ENCODE measurements at regions not wholly inside any gene's neighbourhood (a gene's known extent, or its start where the extent isn't known, plus 50 kb on each side); places are given as distances from the start of the nearest gene placed in this dataset.

GRCh38 chr11:16613262-16613511, 125.3 kb upstream of the C11orf58 start:
- no peaks in the 10 kb centered on the region for H3K9me3 ChIP-seq

GRCh38 chr11:16612566-16613261, 125.7 kb upstream of the C11orf58 start:
- H3K27ac ChIP-seq: no peak overlapping the region
- intact Hi-C loops (cut with DNase I): loop anchor here (5.0 to 10.0 kb wide), 3 partner anchors 670 to 960 kb away; no protein-coding TSS in a partner anchor
- H3K4me3 ChIP-seq: peak overlapping the region; percentile 71
- no peaks in the 10 kb centered on the region for H3K36me3 ChIP-seq (ENCODE audit: insufficient read depth in 1 of 2, low read depth in 1 of 2)
- TF ChIP-seq, protein P1, sequence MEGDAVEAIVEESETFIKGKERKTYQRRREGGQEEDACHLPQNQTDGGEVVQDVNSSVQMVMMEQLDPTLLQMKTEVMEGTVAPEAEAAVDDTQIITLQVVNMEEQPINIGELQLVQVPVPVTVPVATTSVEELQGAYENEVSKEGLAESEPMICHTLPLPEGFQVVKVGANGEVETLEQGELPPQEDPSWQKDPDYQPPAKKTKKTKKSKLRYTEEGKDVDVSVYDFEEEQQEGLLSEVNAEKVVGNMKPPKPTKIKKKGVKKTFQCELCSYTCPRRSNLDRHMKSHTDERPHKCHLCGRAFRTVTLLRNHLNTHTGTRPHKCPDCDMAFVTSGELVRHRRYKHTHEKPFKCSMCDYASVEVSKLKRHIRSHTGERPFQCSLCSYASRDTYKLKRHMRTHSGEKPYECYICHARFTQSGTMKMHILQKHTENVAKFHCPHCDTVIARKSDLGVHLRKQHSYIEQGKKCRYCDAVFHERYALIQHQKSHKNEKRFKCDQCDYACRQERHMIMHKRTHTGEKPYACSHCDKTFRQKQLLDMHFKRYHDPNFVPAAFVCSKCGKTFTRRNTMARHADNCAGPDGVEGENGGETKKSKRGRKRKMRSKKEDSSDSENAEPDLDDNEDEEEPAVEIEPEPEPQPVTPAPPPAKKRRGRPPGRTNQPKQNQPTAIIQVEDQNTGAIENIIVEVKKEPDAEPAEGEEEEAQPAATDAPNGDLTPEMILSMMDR (IDR thresholded peaks at IDR 0.05): no peak
- WGBS, 3 donors: 13 to 21% (median 17%) methylated on average over 26 of the region's 26 CpGs
- no peaks in the 10 kb centered on the region for H3K9me3 ChIP-seq
- H3K4me1 ChIP-seq: no peaks in the 10 kb centered on the region
- DNase-seq (peak in 1 of 2 donors; percentile 34), ATAC-seq (peak; percentile 12 to 43 (median 22))
- H3K27me3 ChIP-seq (ENCODE audit: insufficient read depth in 3 of 3, low read length in 2 of 3): peaks cover 0 to 8% (median 0%) of the 10 kb centered on the region in 3 donors

More at GRCh38 chr11:16613262-16613511, 125.3 kb upstream of the C11orf58 start:
- intact Hi-C loops (cut with DNase I): loop anchor here (5.0 to 10.0 kb wide), 3 partner anchors 671 to 961 kb away; no protein-coding TSS in a partner anchor
- ATAC-seq (peak in 2 of 4 donors; percentile 25 to 51), DNase-seq (no peak)
- Histone ChIP-seq H3K36me3 (ENCODE audit: insufficient read depth in 1 of 2, low read depth in 1 of 2) (no peaks in the 10 kb centered on the region), H3K27ac (peak overlapping the region; percentile 87), H3K4me3 (peak overlapping the region; percentile 71), H3K27me3 (ENCODE audit: insufficient read depth in 3 of 3, low read length in 2 of 3) (peaks cover 0 to 8% (median 0%) of the 10 kb centered on the region in 3 donors), H3K4me1 (no peaks in the 10 kb centered on the region)
- WGBS, 3 donors: 0 to 1% (median 1%) methylated on average over 13 of the region's 13 CpGs
- TF ChIP-seq, protein P1 (IDR thresholded peaks at IDR 0.05): no peak

DNA sequence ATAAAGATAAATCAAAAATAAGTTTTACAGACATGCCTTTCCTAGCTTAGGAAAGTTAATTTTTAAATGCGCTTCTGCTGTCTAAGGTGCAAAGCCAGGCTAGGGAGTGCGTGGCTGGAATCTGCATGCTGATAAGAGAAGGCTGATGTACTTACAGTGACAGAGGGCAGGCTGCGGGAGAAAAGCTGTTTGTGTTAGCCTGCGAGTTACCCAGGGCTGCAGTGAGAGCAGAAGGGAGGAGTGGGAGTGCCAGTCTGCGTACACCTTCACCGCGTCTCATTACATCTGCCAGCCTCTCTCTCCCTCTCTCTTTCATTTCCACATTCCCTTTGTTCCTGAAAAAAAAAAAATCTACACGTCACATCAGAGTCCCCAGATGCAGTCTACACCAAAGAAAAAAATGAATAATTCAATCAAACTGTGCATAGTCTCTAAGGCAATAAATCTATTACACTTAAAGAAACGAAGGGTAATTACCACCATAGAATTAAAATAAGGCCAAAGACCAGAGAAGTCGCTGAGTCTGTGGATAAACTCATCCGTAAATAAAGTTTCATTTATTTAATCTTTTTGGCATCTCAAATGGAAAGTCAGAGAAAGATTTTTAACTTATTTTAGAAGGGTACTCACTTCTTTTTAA, 126.4 kb upstream of the C11orf58 start:
- ATAC-seq (no peak), DNase-seq (no peak)
- Histone ChIP-seq H3K9me3 (no peaks in the 10 kb centered on the region), H3K4me1 (no peaks in the 10 kb centered on the region), H3K4me3 (no peak overlapping the region), H3K27me3 (ENCODE audit: insufficient read depth in 3 of 3, low read length in 2 of 3) (peaks cover 0 to 8% (median 0%) of the 10 kb centered on the region in 3 donors), H3K36me3 (ENCODE audit: insufficient read depth in 1 of 2, low read depth in 1 of 2) (no peaks in the 10 kb centered on the region), H3K27ac (no peak overlapping the region)
- WGBS, 3 donors: 71 to 78% (median 73%) methylated on average over 11 of the region's 11 CpGs
- intact Hi-C loops (cut with DNase I): loop anchor here (5.0 to 10.0 kb wide), 3 partner anchors 670 to 960 kb away; no protein-coding TSS in a partner anchor
- TF ChIP-seq, protein P1 (IDR thresholded peaks at IDR 0.05): no peak

- H3K27ac ChIP-seq: no peak overlapping the region
- peaks cover 0 to 8% (median 0%) of the 10 kb centered on the region in 3 donors for H3K27me3 ChIP-seq (ENCODE audit: insufficient read depth in 3 of 3, low read length in 2 of 3)
- no peak overlapping the region for H3K4me3 ChIP-seq
- H3K36me3 ChIP-seq (ENCODE audit: insufficient read depth in 1 of 2, low read depth in 1 of 2): no peaks in the 10 kb centered on the region
- no peaks in the 10 kb centered on the region for H3K4me1 ChIP-seq
- 60 to 69% (median 67%) methylated on average over 14 of the region's 14 CpGs for WGBS, 3 donors
- intact Hi-C loops (cut with DNase I): loop anchor here (5.0 to 10.0 kb wide), 3 partner anchors 669 to 959 kb away; no protein-coding TSS in a partner anchor
- no peak for DNase-seq
- H3K9me3 ChIP-seq: no peaks in the 10 kb centered on the region
- TF ChIP-seq, protein P1 (IDR thresholded peaks at IDR 0.05): no peak
- no peak for ATAC-seq
Measured at GRCh38 chr11:16611401-16611921, 127.0 kb upstream of the C11orf58 start.
